HepG2 (cell line): ENCODE measurements at regions not wholly inside any gene's neighbourhood (a gene's known extent, or its start where the extent isn't known, plus 50 kb on each side); places are given as distances from the start of the nearest gene placed in this dataset.

Source experiments
- ATAC-seq: fragments of 200-7000 bp; cut with Tn5 transposase; 3 replicates; pipeline ENCODE4 v1.9.1; 2020; ENCODE audit warnings: mild to moderate bottlenecking, moderate library complexity
- BruUV-seq: library from RNA; stranded (reverse); fragments of 400-500 nt; replicated peaks from 2 replicates; lab custom pipeline; 2021; lab: Mats Ljungman, UMichigan
- CTCF ChIA-PET: fragments of 300-600 bp; formaldehyde crosslinking; extraction: SDS; loops from one replicate; lab custom pipeline; 2021; ENCODE audit warnings: low total read pairs, inconsistent platforms, low intra/inter-chr PET ratio; lab: Yijun Ruan, JAX
- POLR2A ChIA-PET: fragments of 350-600 bp; sonication (Branson Sonifier 250); formaldehyde crosslinking; loops from one replicate; lab custom pipeline; 2020; ENCODE audit warnings: antibody characterized with exemption, inconsistent platforms; lab: Yijun Ruan, JAX
- DNase-seq: peaks from one replicate; pipeline ENCODE4 v3.0.0-alpha.2; 2015; ENCODE audit warnings: low spot score
- FAIRE-seq: peaks from 3 replicates; lab custom pipeline; 2011; peaks lifted over from hg19 to GRCh38; lab: Jason Lieb, UNC
- H2AFZ ChIP-seq: one replicate; pipeline ENCODE4 v1.6.1; 2011; ENCODE audit warnings: low read length, inconsistent platforms
- H3K27ac ChIP-seq: fragments of 300-600 bp; 3 replicates; pipeline ENCODE4 v1.8.0; 2011; ENCODE audit warnings: mixed run types, mild to moderate bottlenecking, mixed read lengths, low read length, inconsistent platforms; ENCODE audit not compliant: insufficient read depth; ENCODE audit errors: extremely low read length
- H3K27me3 ChIP-seq, 2 experiments: fragments of 200-600 bp in 1 of 2; 2 replicates in 1 of 2; 3 replicates in 1 of 2; pipeline versions ENCODE4 v1.6.0 to v1.8.0; 2011; ENCODE audit warnings: low read length in 2 of 2, mild to moderate bottlenecking in 2 of 2, moderate library complexity in 2 of 2, inconsistent platforms in 1 of 2; ENCODE audit not compliant: insufficient read depth in 2 of 2, control insufficient read depth in 1 of 2
- H3K36me3 ChIP-seq, 2 experiments: fragments of 200-600 bp in 1 of 2; replicated peaks in 1 of 2; 2 replicates in 1 of 2; 3 replicates in 1 of 2; pipeline versions ENCODE4 v1.5.1 to v1.8.0; 2011; ENCODE audit warnings: low read length in 2 of 2, inconsistent platforms in 1 of 2; ENCODE audit not compliant: insufficient read depth in 2 of 2, control insufficient read depth in 1 of 2
- H3K4me1 ChIP-seq: 2 replicates; pipeline ENCODE4 v1.5.1; 2012; ENCODE audit warnings: low read length, inconsistent platforms; ENCODE audit not compliant: insufficient read depth
- H3K4me2 ChIP-seq: 2 replicates; pipeline ENCODE4 v1.6.0; 2011; ENCODE audit warnings: low read depth, low read length, inconsistent platforms
- H3K4me3 ChIP-seq, 3 experiments: fragments of 200-600 bp in 1 of 3; sonication (generic), shearing (Covaris generic) in 1 of 3; replicated peaks in 1 of 3; 2 replicates each; pipeline ENCODE4 v1.5.1; 2011 to 2016; ENCODE audit warnings: low read length in 3 of 3, inconsistent platforms in 2 of 3, low read depth in 2 of 3, mild to moderate bottlenecking in 2 of 3, control low read depth in 1 of 3, mixed read lengths in 1 of 3; ENCODE audit not compliant: insufficient read depth in 1 of 3
- H3K79me2 ChIP-seq: one replicate; pipeline ENCODE4 v1.6.1; 2011; ENCODE audit warnings: low read length, inconsistent platforms; ENCODE audit not compliant: insufficient read depth
- H3K9ac ChIP-seq: 2 replicates; pipeline ENCODE4 v1.6.0; 2011; ENCODE audit warnings: mild to moderate bottlenecking, low read depth, low read length, inconsistent platforms; ENCODE audit not compliant: insufficient read depth
- H3K9me3 ChIP-seq: 2 replicates; pipeline ENCODE4 v1.5.1; 2012; ENCODE audit warnings: mild to moderate bottlenecking, low read length
- H4K20me1 ChIP-seq: 2 replicates; pipeline ENCODE4 v1.6.0; 2011; ENCODE audit warnings: inconsistent platforms, mild to moderate bottlenecking, low read length, moderate library complexity; ENCODE audit not compliant: insufficient read depth
- ATF1 ChIP-seq: IDR thresholded peaks from 2 replicates; pipeline ENCODE4 v1.6.1; 2016; ENCODE audit warnings: mild to moderate bottlenecking, control low read depth
- BHLHE40 ChIP-seq: IDR thresholded peaks from 2 replicates; pipeline ENCODE4 v1.6.1; 2011; ENCODE audit warnings: low read length, improper control_type of control experiment
- GABPB1 ChIP-seq: IDR thresholded peaks from 2 replicates; pipeline ENCODE4 v1.6.1; 2016; ENCODE audit warnings: mild to moderate bottlenecking, missing genetic modification reagents, moderate library complexity, missing compliant biosample characterization
- HMGA1 ChIP-seq: sonication (generic); formaldehyde crosslinking; conservative IDR thresholded peaks from 2 replicates; pipeline ENCODE4 v1.4.0; 2020; ENCODE audit warnings: missing genetic modification reagents
- IRF2 ChIP-seq: IDR thresholded peaks from 2 replicates; pipeline ENCODE4 v1.6.1; 2018; ENCODE audit warnings: missing genetic modification reagents, missing compliant biosample characterization
- KAT7 ChIP-seq: IDR thresholded peaks from 2 replicates; pipeline ENCODE4 v1.6.1; 2018; ENCODE audit warnings: borderline replicate concordance, missing compliant biosample characterization
- MXD1 ChIP-seq: sonication (generic); formaldehyde crosslinking; IDR thresholded peaks from 2 replicates; pipeline ENCODE4 v1.4.0; 2020; ENCODE audit warnings: mild to moderate bottlenecking, missing genetic modification reagents
- REPIN1 ChIP-seq: sonication (generic); formaldehyde crosslinking; IDR thresholded peaks from 2 replicates; pipeline ENCODE4 v1.8.0; 2022; ENCODE audit warnings: missing genetic modification reagents, low read depth, mild to moderate bottlenecking, borderline replicate concordance
- RFXAP ChIP-seq: sonication (generic); formaldehyde crosslinking; IDR thresholded peaks from 2 replicates; pipeline ENCODE4 v1.4.0; 2020; ENCODE audit warnings: missing genetic modification reagents, borderline replicate concordance
- TSC22D2 ChIP-seq: sonication (generic); formaldehyde crosslinking; IDR thresholded peaks from 2 replicates; pipeline ENCODE4 v1.5.1; 2020; ENCODE audit warnings: missing genetic modification reagents, mild to moderate bottlenecking, borderline replicate concordance
- ZBTB38 ChIP-seq: sonication (generic); formaldehyde crosslinking; IDR thresholded peaks from 2 replicates; pipeline ENCODE4 v1.5.1; 2020; ENCODE audit warnings: mild to moderate bottlenecking, missing genetic modification reagents
- ZBTB40 ChIP-seq, 2 experiments: fragments of 450-650 bp in 1 of 2; sonication (generic) in 1 of 2; formaldehyde crosslinking in 1 of 2; IDR thresholded peaks; 2 replicates each; pipeline versions ENCODE4 v1.6.1 to v1.8.0; 2016 to 2022; ENCODE audit warnings: antibody characterized with exemption in 1 of 2, mild to moderate bottlenecking in 1 of 2, missing genetic modification reagents in 1 of 2
- ZNF709 ChIP-seq: sonication (generic); formaldehyde crosslinking; IDR thresholded peaks from 2 replicates; pipeline ENCODE4 v1.5.0; 2020; ENCODE audit warnings: mild to moderate bottlenecking, missing genetic modification reagents
- in situ Hi-C: cut with HindIII; loops from 2 replicates; pipeline ENCODE4 v1.10.0; 2017; ENCODE audit warnings: low pct_unique_long_range_greater_than_20kb; ENCODE audit not compliant: extremely low pct_ligation_motif_present
- intact Hi-C: fragments of 100-400 bp; cut with micrococcal nuclease; formaldehyde crosslinking; loops from one replicate; pipeline ENCODE4 v1.10.0; 2022; ENCODE audit not compliant: unreplicated experiment

- ATAC-seq = no peak
- Histone ChIP-seq H3K27ac (no peak overlapping the region), H3K4me3 (no peak overlapping the region), H3K27me3 (no peaks in the 10 kb centered on the region), H3K9ac (no peak overlapping the region), H2AFZ (no peak overlapping the region), H3K9me3 (peaks cover 81% of the 10 kb centered on the region), H4K20me1 (no peaks in the 10 kb centered on the region), H3K36me3 (no peaks in the 10 kb centered on the region), H3K4me2 (no peak overlapping the region), H3K4me1 (no peaks in the 10 kb centered on the region), H3K79me2 (no peaks in the 10 kb centered on the region)
- TF ChIP-seq RFXAP (CRISPR knock-in tag) (no peak), HMGA1 (CRISPR knock-in tag) (no peak), TSC22D2 (CRISPR knock-in tag) (no peak), BHLHE40 (no peak), MXD1 (no peak), KAT7 (no peak), IRF2 (CRISPR knock-in tag) (no peak), ZBTB38 (CRISPR knock-in tag) (no peak), GABPB1 (CRISPR knock-in tag) (no peak), ZBTB40 (IDR thresholded peaks at IDR 0.05) (no peak), ZBTB40 (CRISPR knock-in tag; IDR thresholded peaks at IDR 0.05) (no peak), ZNF709 (CRISPR knock-in tag) (no peak), ATF1 (CRISPR knock-in tag) (no peak), REPIN1 (no peak)
- in situ Hi-C loops = no loop called here
- BruUV-seq = no TSS peak
- intact Hi-C loops = no loop called here
- POLR2A ChIA-PET = no interaction called here
- CTCF ChIA-PET = no interaction called here
- DNase-seq = no peak
- FAIRE-seq = no peak
Observed at GRCh38 chr10:107650939-107651338, 486.4 kb upstream of the SORCS1 start.
